Activated naive CD4-positive, alpha-beta T cell treated with anti-CD3 and anti-CD28 coated beads for 36 hours (primary cell): ENCODE measurements at regions not wholly inside any gene's neighbourhood (a gene's known extent, or its start where the extent isn't known, plus 50 kb on each side); places are given as distances from the start of the nearest gene placed in this dataset.

ENCODE experiments used
- CTCF ChIA-PET: fragments of 350-600 bp; sonication (Branson Sonifier 250); formaldehyde crosslinking; loops from one replicate; lab custom pipeline; 2021; ENCODE audit warnings: antibody characterized with exemption; lab: Charles Lee
- DNase-seq: peaks from one replicate; pipeline ENCODE4 v3.0.0-alpha.2; 2020
- H3K27ac Mint-ChIP-seq: one replicate; pipeline ENCODE4 v1.8.0; 2021; ENCODE audit warnings: mild to moderate bottlenecking, mixed read lengths
- H3K27me3 Mint-ChIP-seq: one replicate; pipeline ENCODE4 v1.8.0; 2021; ENCODE audit warnings: low read depth, mixed read lengths
- H3K36me3 Mint-ChIP-seq: one replicate; pipeline ENCODE4 v1.8.0; 2021; ENCODE audit warnings: low read depth, mixed read lengths
- H3K4me1 Mint-ChIP-seq: one replicate; pipeline ENCODE4 v1.8.0; 2021; ENCODE audit warnings: low read depth, mixed read lengths
- H3K4me3 Mint-ChIP-seq: one replicate; pipeline ENCODE4 v1.8.0; 2021; ENCODE audit warnings: mild to moderate bottlenecking, moderate library complexity, mixed read lengths
- H3K9me3 Mint-ChIP-seq: one replicate; pipeline ENCODE4 v1.8.0; 2021; ENCODE audit warnings: mixed read lengths
- intact Hi-C: fragments of 100-400 bp; cut with micrococcal nuclease; formaldehyde crosslinking; loops from one replicate; pipeline ENCODE4 v1.15.1; 2023

- CTCF ChIA-PET, result no interaction called here
- H3K4me3 Mint-ChIP-seq, result no peak overlapping the region
- no peaks in the 10 kb centered on the region for H3K4me1 Mint-ChIP-seq
- no peak for DNase-seq
- intact Hi-C loops, result no loop called here
- no peaks in the 10 kb centered on the region for H3K36me3 Mint-ChIP-seq
- H3K9me3 Mint-ChIP-seq, result no peaks in the 10 kb centered on the region
- H3K27me3 Mint-ChIP-seq, result no peaks in the 10 kb centered on the region
- no peak overlapping the region for H3K27ac Mint-ChIP-seq
Observed at GRCh38 chr16:72291121-72291520, 119.2 kb upstream of the PMFBP1 start.

GRCh38 chr16:72287649-72288048 is 115.7 kb upstream of the PMFBP1 start:
- DNase-seq, result no peak
- CTCF ChIA-PET, result no interaction called here
- no peaks in the 10 kb centered on the region for H3K36me3 Mint-ChIP-seq

GRCh38 chr16:72286936-72287620 is 115.1 kb upstream of the PMFBP1 start:
- Mint-ChIP-seq H3K27ac (no peak overlapping the region), H3K36me3 (no peaks in the 10 kb centered on the region), H3K4me3 (no peak overlapping the region), H3K9me3 (no peaks in the 10 kb centered on the region), H3K27me3 (no peaks in the 10 kb centered on the region), H3K4me1 (no peaks in the 10 kb centered on the region)
- CTCF ChIA-PET, result interaction anchor here (0.5 to 0.7 kb wide), 2 partner anchors 1515 to 1644 kb away, joined by 3 to 5 read pairs; no protein-coding TSS in a partner anchor
- no peak for DNase-seq
- intact Hi-C loops, result no loop called here

More at GRCh38 chr16:72287649-72288048, 115.7 kb upstream of the PMFBP1 start:
- no peak overlapping the region for H3K27ac Mint-ChIP-seq
- H3K4me1 Mint-ChIP-seq, result no peaks in the 10 kb centered on the region
- H3K27me3 Mint-ChIP-seq, result no peaks in the 10 kb centered on the region
- H3K4me3 Mint-ChIP-seq, result no peak overlapping the region
- H3K9me3 Mint-ChIP-seq, result no peaks in the 10 kb centered on the region
- intact Hi-C loops, result no loop called here

- H3K27ac Mint-ChIP-seq, result no peak overlapping the region
- CTCF ChIA-PET, result interaction anchor here (0.6 kb wide), 1 partner anchor 70 kb away, joined by 3 read pairs; no protein-coding TSS in a partner anchor
- intact Hi-C loops, result no loop called here
- no peaks in the 10 kb centered on the region for H3K4me1 Mint-ChIP-seq
- H3K9me3 Mint-ChIP-seq, result no peaks in the 10 kb centered on the region
- H3K27me3 Mint-ChIP-seq, result no peaks in the 10 kb centered on the region
- no peaks in the 10 kb centered on the region for H3K36me3 Mint-ChIP-seq
- no peak for DNase-seq
- no peak overlapping the region for H3K4me3 Mint-ChIP-seq
Observed at GRCh38 chr16:72285728-72286127, 113.8 kb upstream of the PMFBP1 start.

- Mint-ChIP-seq H3K9me3 (no peaks in the 10 kb centered on the region), H3K27ac (no peak overlapping the region), H3K4me3 (no peak overlapping the region), H3K36me3 (no peaks in the 10 kb centered on the region), H3K4me1 (no peaks in the 10 kb centered on the region), H3K27me3 (no peaks in the 10 kb centered on the region)
- CTCF ChIA-PET, result interaction anchor here (0.6 to 1.0 kb wide), 2 partner anchors 32 to 70 kb away, joined by 3 read pairs; no protein-coding TSS in a partner anchor
- DNase-seq, result no peak
- intact Hi-C loops, result no loop called here
Observed at GRCh38 chr16:72285324-72285723, 113.4 kb upstream of the PMFBP1 start.

- H3K9me3 Mint-ChIP-seq, result no peaks in the 10 kb centered on the region
- H3K4me3 Mint-ChIP-seq, result no peak overlapping the region
- no peak for DNase-seq
- H3K27me3 Mint-ChIP-seq, result no peaks in the 10 kb centered on the region
- intact Hi-C loops, result no loop called here
- no peaks in the 10 kb centered on the region for H3K36me3 Mint-ChIP-seq
- no peak overlapping the region for H3K27ac Mint-ChIP-seq
- CTCF ChIA-PET, result interaction anchor here (0.7 to 1.0 kb wide), 2 partner anchors 31 to 489 kb away, joined by 3 read pairs; no protein-coding TSS in a partner anchor
- no peaks in the 10 kb centered on the region for H3K4me1 Mint-ChIP-seq
Observed at GRCh38 chr16:72284042-72284789, 112.3 kb upstream of the PMFBP1 start.

- H3K4me1 Mint-ChIP-seq, result no peaks in the 10 kb centered on the region
- intact Hi-C loops, result no loop called here
- CTCF ChIA-PET, result no interaction called here
Observed at GRCh38 chr16:72282362-72282761, 110.4 kb upstream of the PMFBP1 start.

GRCh38 chr16:72278301-72278700 is 106.3 kb upstream of the PMFBP1 start:
- H3K4me1 Mint-ChIP-seq, result no peaks in the 10 kb centered on the region
- H3K27me3 Mint-ChIP-seq, result no peaks in the 10 kb centered on the region
- no peak overlapping the region for H3K27ac Mint-ChIP-seq
- intact Hi-C loops, result no loop called here
- H3K9me3 Mint-ChIP-seq, result no peaks in the 10 kb centered on the region
- H3K4me3 Mint-ChIP-seq, result no peak overlapping the region
- CTCF ChIA-PET, result no interaction called here
- H3K36me3 Mint-ChIP-seq, result no peaks in the 10 kb centered on the region
- DNase-seq, result no peak

More at GRCh38 chr16:72282362-72282761, 110.4 kb upstream of the PMFBP1 start:
- DNase-seq, result no peak
- Mint-ChIP-seq H3K9me3 (no peaks in the 10 kb centered on the region), H3K27ac (no peak overlapping the region), H3K4me3 (no peak overlapping the region), H3K27me3 (no peaks in the 10 kb centered on the region), H3K36me3 (no peaks in the 10 kb centered on the region)

- intact Hi-C loops, result no loop called here
- CTCF ChIA-PET, result no interaction called here
- no peak for DNase-seq
- Mint-ChIP-seq H3K4me1 (no peaks in the 10 kb centered on the region), H3K27me3 (no peaks in the 10 kb centered on the region), H3K9me3 (no peaks in the 10 kb centered on the region), H3K4me3 (no peak overlapping the region), H3K27ac (no peak overlapping the region), H3K36me3 (no peaks in the 10 kb centered on the region)
Observed at GRCh38 chr16:72277749-72278148, 105.8 kb upstream of the PMFBP1 start.

GRCh38 chr16:72271699-72272240 is 99.8 kb upstream of the PMFBP1 start:
- Mint-ChIP-seq H3K36me3 (no peaks in the 10 kb centered on the region), H3K4me1 (no peaks in the 10 kb centered on the region), H3K4me3 (no peak overlapping the region), H3K9me3 (no peaks in the 10 kb centered on the region), H3K27me3 (no peaks in the 10 kb centered on the region), H3K27ac (no peak overlapping the region)
- intact Hi-C loops, result no loop called here
- no peak for DNase-seq
- CTCF ChIA-PET, result interaction anchor here (0.7 kb wide), 1 partner anchor 147 kb away, joined by 3 read pairs; no protein-coding TSS in a partner anchor

GRCh38 chr16:72270531-72270930 is 98.6 kb upstream of the PMFBP1 start:
- no peaks in the 10 kb centered on the region for H3K4me1 Mint-ChIP-seq
- no peaks in the 10 kb centered on the region for H3K36me3 Mint-ChIP-seq
- CTCF ChIA-PET, result no interaction called here
- no peak overlapping the region for H3K4me3 Mint-ChIP-seq
- no peak overlapping the region for H3K27ac Mint-ChIP-seq
- no peaks in the 10 kb centered on the region for H3K27me3 Mint-ChIP-seq
- intact Hi-C loops, result no loop called here
- H3K9me3 Mint-ChIP-seq, result no peaks in the 10 kb centered on the region
- no peak for DNase-seq

- DNase-seq, result no peak
- intact Hi-C loops, result no loop called here
- H3K4me3 Mint-ChIP-seq, result no peak overlapping the region
- H3K27me3 Mint-ChIP-seq, result no peaks in the 10 kb centered on the region
- H3K27ac Mint-ChIP-seq, result no peak overlapping the region
- no peaks in the 10 kb centered on the region for H3K36me3 Mint-ChIP-seq
- H3K4me1 Mint-ChIP-seq, result no peaks in the 10 kb centered on the region
- H3K9me3 Mint-ChIP-seq, result no peaks in the 10 kb centered on the region
- CTCF ChIA-PET, result no interaction called here
Observed at GRCh38 chr16:72266836-72267235, 94.9 kb upstream of the PMFBP1 start.
